ENCODE measurements at regions not wholly inside any gene's neighbourhood (a gene's known extent, or its start where the extent isn't known, plus 50 kb on each side); places are given as distances from the start of the nearest gene placed in this dataset.

DNA sequence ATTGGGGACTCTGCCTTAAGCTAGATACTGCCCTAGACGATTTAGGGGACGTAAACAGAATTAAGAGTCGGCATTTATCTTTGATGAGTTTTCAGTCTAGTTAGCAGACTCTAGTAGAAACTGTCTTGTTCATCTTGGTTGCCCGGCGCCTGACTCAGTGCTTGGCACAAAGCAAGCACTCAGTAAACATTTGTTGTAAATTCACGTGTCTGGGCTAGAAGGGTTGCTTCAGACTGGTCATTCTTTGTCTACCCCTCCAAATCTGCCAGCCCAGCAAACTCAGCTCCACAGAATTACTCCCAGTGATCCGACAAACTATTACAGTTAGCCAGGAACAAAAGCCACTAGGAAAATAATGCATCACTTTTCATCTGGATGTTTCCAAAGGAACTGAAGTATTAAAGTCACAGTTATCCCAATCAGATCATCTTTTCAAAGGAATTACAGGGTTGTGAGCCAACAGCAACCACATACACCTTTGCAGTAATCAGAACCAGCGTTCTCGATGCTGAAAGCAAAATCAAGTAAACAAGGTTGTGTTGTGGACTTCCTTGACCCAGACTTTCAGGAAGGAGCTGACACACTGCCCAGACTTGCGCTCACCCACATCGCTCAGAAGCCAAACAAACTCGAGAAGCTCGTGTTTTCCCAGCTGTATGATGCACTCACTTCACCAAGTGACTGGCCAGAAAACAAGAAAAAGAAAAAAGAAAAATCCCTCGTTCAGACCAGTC lies 66.5 kb upstream of the GADD45A start:
- TF ChIP-seq, protein P1, sequence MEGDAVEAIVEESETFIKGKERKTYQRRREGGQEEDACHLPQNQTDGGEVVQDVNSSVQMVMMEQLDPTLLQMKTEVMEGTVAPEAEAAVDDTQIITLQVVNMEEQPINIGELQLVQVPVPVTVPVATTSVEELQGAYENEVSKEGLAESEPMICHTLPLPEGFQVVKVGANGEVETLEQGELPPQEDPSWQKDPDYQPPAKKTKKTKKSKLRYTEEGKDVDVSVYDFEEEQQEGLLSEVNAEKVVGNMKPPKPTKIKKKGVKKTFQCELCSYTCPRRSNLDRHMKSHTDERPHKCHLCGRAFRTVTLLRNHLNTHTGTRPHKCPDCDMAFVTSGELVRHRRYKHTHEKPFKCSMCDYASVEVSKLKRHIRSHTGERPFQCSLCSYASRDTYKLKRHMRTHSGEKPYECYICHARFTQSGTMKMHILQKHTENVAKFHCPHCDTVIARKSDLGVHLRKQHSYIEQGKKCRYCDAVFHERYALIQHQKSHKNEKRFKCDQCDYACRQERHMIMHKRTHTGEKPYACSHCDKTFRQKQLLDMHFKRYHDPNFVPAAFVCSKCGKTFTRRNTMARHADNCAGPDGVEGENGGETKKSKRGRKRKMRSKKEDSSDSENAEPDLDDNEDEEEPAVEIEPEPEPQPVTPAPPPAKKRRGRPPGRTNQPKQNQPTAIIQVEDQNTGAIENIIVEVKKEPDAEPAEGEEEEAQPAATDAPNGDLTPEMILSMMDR (IDR thresholded peaks at IDR 0.05; ENCODE audit: unreplicated experiment in 3 of 3), result no peak
- H3K27me3 Mint-ChIP-seq (ENCODE audit: low read depth), result no peaks in the 10 kb centered on the region
- H3K4me3 Mint-ChIP-seq, result peak overlapping the region in 1 of 3 experiments; percentile 20
- peaks cover 40% of the 10 kb centered on the region for H3K4me1 Mint-ChIP-seq
- no peaks in the 10 kb centered on the region for H3K9me3 Mint-ChIP-seq
- peak overlapping the region; percentile 35 to 92 (median 87) for H3K27ac Mint-ChIP-seq
- no peaks in the 10 kb centered on the region for H3K36me3 Mint-ChIP-seq (ENCODE audit: low read depth)

DNA sequence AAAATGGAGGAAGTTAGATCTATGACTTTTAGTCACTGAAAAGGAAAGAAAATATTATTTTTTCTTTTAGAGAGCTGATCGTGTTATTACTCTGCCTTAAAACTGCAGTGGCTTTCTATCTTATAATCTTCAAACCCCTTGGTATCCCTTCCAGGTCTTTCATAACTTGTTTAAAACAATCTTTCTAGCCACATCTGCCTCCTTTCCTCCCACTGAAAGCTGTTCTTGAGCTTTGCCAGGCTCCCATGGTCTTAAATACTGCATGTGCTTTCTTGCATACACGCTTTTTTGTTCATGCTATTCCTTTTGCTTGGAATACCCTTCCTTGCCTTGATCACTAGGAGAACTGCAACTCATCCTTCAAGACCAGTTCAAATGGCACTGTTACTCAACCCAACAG lies 65.9 kb upstream of the GADD45A start:
- peak overlapping the region in 1 of 3 experiments; percentile 20 for H3K4me3 Mint-ChIP-seq
- peaks cover 38% of the 10 kb centered on the region for H3K4me1 Mint-ChIP-seq
- H3K27me3 Mint-ChIP-seq (ENCODE audit: low read depth), result no peaks in the 10 kb centered on the region
- H3K9me3 Mint-ChIP-seq, result no peaks in the 10 kb centered on the region
- peak overlapping the region; percentile 35 to 92 (median 87) for H3K27ac Mint-ChIP-seq
- no peaks in the 10 kb centered on the region for H3K36me3 Mint-ChIP-seq (ENCODE audit: low read depth)
- TF ChIP-seq, protein P1 (IDR thresholded peaks at IDR 0.05; ENCODE audit: unreplicated experiment in 3 of 3), result no peak

DNA sequence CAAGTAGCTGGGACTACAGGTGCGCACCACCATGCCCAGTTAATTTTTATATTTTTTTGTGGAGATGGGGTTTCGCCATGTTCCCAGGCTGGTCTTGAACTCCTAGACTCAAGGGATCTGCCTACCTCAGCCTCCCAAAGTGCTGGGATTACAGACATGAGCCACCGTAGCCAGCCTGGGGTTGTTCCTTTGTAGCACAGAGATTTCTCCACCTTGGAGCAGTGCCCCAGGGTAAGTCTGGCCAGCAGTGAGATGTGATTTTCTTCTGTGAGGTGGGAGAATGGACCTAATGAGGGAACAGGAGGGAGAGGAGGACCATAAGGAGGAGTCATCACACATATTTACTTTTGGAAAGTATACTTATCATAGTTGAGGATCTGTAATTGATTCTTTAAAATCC lies 61.1 kb upstream of the GADD45A start:
- no peak overlapping the region for H3K4me3 Mint-ChIP-seq

DNA sequence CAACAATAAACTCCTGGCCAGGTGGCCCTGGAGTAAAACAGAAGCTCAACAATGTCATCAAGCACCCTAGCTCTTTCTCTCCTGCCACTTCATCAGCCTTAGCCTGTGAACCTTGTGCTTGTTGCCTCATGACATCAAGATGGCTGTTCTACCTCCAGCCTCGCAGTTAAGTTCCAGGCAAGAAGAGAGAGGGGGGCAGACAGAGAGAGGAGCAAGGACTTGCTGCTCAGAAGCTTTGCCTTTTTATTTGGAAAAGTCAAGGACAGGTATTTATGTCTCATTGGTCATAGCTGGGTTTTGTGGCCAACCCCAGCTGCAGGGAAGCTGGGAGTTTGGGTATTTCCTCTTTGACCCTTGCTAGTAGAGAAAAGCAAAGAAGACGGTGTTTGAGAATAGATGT lies 60.3 kb upstream of the GADD45A start:
- Mint-ChIP-seq H3K4me3 (no peak overlapping the region), H3K27ac (no peak overlapping the region), H3K36me3 (ENCODE audit: low read depth) (no peaks in the 10 kb centered on the region), H3K9me3 (no peaks in the 10 kb centered on the region), H3K4me1 (peaks cover 16% of the 10 kb centered on the region), H3K27me3 (ENCODE audit: low read depth) (peaks cover 7% of the 10 kb centered on the region)
- TF ChIP-seq, protein P1 (IDR thresholded peaks at IDR 0.05; ENCODE audit: unreplicated experiment in 3 of 3), result no peak

More for the DNA sequence above, 61.1 kb upstream of the GADD45A start:
- TF ChIP-seq, protein P1 (IDR thresholded peaks at IDR 0.05; ENCODE audit: unreplicated experiment in 3 of 3), result no peak
- Mint-ChIP-seq H3K27me3 (ENCODE audit: low read depth) (peaks cover 6% of the 10 kb centered on the region), H3K36me3 (ENCODE audit: low read depth) (no peaks in the 10 kb centered on the region), H3K9me3 (no peaks in the 10 kb centered on the region), H3K27ac (no peak overlapping the region), H3K4me1 (peaks cover 21% of the 10 kb centered on the region)

DNA sequence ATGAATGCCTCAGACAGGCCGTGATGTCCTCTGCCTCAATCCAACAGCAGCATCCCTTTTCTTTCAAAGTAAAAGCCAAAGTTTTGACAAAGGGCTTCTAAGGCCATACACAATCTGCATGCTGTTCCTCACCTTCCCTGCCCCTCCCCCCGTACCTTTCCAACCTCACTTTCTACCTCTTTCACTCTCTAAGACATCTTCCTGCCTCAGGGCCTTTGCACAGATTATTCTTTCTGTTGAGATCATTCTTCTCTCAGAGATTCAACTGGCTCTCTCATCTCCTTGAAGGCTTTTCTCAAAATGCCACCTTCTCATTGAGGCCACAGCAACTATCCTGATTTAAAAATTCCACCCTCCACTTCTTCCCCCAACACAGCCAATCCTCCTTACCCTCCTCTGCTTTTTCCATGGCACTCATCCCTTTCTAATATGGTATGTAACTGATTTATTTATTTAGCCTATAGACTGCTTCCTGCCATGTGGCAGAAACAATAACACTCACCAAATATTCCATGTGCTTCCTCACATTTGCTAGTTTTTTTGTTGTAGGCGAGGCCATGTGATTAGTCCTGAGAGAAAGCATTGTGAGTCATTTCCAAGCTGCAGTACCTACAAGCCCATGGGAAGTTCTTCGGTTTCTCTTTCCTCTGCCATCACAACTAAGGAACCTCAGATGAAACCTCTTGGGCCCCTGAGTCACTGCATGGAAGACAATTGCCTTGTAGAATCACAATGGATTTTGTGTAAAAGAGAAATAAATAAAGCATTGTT lies 58.7 kb upstream of the GADD45A start:
- Mint-ChIP-seq H3K27ac (no peak overlapping the region), H3K27me3 (ENCODE audit: low read depth) (peaks cover 7% of the 10 kb centered on the region), H3K9me3 (no peaks in the 10 kb centered on the region), H3K4me3 (no peak overlapping the region), H3K4me1 (peaks cover 18% of the 10 kb centered on the region), H3K36me3 (ENCODE audit: low read depth) (no peaks in the 10 kb centered on the region)
- TF ChIP-seq, protein P1 (IDR thresholded peaks at IDR 0.05; ENCODE audit: unreplicated experiment in 3 of 3), result no peak
